Fibroblast of lung (primary cell): ENCODE measurements at regions not wholly inside any gene's neighbourhood (a gene's known extent, or its start where the extent isn't known, plus 50 kb on each side); places are given as distances from the start of the nearest gene placed in this dataset.

Source experiments
- EZH2 ChIP-seq: IDR thresholded peaks from 2 replicates; pipeline ENCODE4 v1.5.1; 2012; ENCODE audit warnings: low read length, control low read depth, mild to moderate bottlenecking; ENCODE audit errors: missing control alignments
- TF ChIP-seq, protein P1 (sequence below), 2 donors: IDR thresholded peaks in 1 of 2; conservative IDR thresholded peaks in 1 of 2; 1 replicate in 1 of 2; 2 replicates in 1 of 2; pipeline ENCODE4 v1.5.1; 2011 to 2012; ENCODE audit warnings: low read length in 2 of 2, control low read depth in 1 of 2, inconsistent platforms in 1 of 2, low read depth in 1 of 2, mild to moderate bottlenecking in 1 of 2

DNA sequence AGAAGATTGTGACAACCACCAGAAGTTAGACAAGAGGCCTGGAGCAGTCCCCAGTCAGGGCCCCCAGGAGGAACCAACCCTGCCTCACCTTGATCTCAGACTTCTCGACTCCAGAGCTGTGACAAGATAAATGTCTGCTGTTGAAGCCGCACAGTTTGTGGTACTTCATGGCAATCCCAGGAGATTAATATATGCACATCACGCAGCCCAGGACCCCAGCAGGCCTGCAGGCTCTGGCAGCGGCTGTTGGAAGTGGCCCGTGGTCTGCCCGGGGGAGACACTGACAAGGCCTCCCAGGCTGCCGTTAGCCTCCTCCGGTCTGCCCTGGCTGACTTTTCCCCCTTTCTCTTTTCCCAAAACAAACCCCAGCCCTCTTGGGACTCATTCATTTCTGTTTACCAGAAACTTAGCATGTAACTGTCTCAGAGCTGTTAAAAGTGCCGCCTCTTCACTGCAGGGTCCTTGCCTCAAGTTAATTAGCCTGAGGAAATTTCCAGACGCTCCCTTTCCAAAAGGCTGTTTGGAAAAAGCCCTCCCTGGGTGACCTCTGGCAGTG lies 183.5 kb upstream of the LYSMD4 start:
- TF ChIP-seq, protein P1, sequence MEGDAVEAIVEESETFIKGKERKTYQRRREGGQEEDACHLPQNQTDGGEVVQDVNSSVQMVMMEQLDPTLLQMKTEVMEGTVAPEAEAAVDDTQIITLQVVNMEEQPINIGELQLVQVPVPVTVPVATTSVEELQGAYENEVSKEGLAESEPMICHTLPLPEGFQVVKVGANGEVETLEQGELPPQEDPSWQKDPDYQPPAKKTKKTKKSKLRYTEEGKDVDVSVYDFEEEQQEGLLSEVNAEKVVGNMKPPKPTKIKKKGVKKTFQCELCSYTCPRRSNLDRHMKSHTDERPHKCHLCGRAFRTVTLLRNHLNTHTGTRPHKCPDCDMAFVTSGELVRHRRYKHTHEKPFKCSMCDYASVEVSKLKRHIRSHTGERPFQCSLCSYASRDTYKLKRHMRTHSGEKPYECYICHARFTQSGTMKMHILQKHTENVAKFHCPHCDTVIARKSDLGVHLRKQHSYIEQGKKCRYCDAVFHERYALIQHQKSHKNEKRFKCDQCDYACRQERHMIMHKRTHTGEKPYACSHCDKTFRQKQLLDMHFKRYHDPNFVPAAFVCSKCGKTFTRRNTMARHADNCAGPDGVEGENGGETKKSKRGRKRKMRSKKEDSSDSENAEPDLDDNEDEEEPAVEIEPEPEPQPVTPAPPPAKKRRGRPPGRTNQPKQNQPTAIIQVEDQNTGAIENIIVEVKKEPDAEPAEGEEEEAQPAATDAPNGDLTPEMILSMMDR (conservative IDR thresholded peaks at IDR 0.05 in 1 of 2, IDR thresholded peaks at IDR 0.05 in 1 of 2; ENCODE audit: low read depth in 1 of 2, low read length in 2 of 2): no peak
- no peak for TF ChIP-seq EZH2
